ENCODE measurements at regions not wholly inside any gene's neighbourhood (a gene's known extent, or its start where the extent isn't known, plus 50 kb on each side); places are given as distances from the start of the nearest gene placed in this dataset.

DNA sequence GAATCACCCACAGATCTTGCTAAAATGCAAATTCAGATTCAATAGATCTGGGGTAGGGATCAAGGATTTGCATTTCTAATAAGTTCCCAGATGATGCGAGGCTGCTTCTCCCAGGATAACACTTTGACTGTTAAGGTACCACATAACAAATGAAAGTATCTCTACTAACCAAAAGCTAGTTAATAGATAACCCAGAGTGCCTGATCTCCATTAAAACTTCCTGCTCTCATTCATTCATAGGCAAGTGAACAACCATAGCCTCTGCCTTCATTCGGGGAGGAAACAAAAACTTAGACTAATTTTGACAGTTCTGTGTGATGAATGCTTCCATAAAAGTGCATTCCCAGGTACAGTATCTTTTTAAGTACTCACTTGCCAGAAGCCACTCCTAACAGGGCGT lies 265.6 kb upstream of the BTBD3 start:
- Histone ChIP-seq H2BK20ac (ENCODE audit: low read length) (no peak overlapping the region), H3K4ac (replicated peaks; ENCODE audit: insufficient read length, low read depth, low read length) (no peak overlapping the region)
- TF ChIP-seq SUZ12 (IDR thresholded peaks at IDR 0.05; ENCODE audit: low read length) (no peak), SP2 (IDR thresholded peaks at IDR 0.05; ENCODE audit: low read length) (no peak), RAD21 (IDR thresholded peaks at IDR 0.05 in 1 of 2, conservative IDR thresholded peaks at IDR 0.05 in 1 of 2; ENCODE audit: low read depth in 2 of 2, low read length in 2 of 2) (no peak), ASH2L (IDR thresholded peaks at IDR 0.05; ENCODE audit: low read length) (no peak), BRCA1 (IDR thresholded peaks at IDR 0.05; ENCODE audit: low read depth, low read length) (no peak), POLR2AphosphoS5 (IDR thresholded peaks at IDR 0.05; ENCODE audit: low read depth, low read length) (no peak), MAFK (IDR thresholded peaks at IDR 0.05; ENCODE audit: low read depth, low read length) (no peak), RFX5 (IDR thresholded peaks at IDR 0.05; ENCODE audit: borderline replicate concordance, low read depth, low read length) (no peak), GTF2F1 (IDR thresholded peaks at IDR 0.05; ENCODE audit: borderline replicate concordance, low read depth, low read length) (no peak), FOSL1 (IDR thresholded peaks at IDR 0.05; ENCODE audit: insufficient read depth, low read depth, low read length) (no peak), TEAD4 (IDR thresholded peaks at IDR 0.05; ENCODE audit: low read depth, low read length) (no peak), SAP30 (IDR thresholded peaks at IDR 0.05; ENCODE audit: insufficient read depth, insufficient replicate concordance, low read length) (no peak), ZNF274 (IDR thresholded peaks at IDR 0.05; ENCODE audit: borderline replicate concordance, extremely low read depth, low read length) (no peak), CBX8 (IDR thresholded peaks at IDR 0.05; ENCODE audit: borderline replicate concordance, low read depth, low read length) (no peak)
- TF ChIP-seq, protein P1, sequence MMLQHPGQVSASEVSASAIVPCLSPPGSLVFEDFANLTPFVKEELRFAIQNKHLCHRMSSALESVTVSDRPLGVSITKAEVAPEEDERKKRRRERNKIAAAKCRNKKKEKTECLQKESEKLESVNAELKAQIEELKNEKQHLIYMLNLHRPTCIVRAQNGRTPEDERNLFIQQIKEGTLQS (IDR thresholded peaks at IDR 0.05; ENCODE audit: insufficient read depth, low read depth, low read length): no peak

More for the DNA sequence above, 265.6 kb upstream of the BTBD3 start:
- Histone ChIP-seq H3K4me2 (ENCODE audit: insufficient read depth in 1 of 2, low read depth in 2 of 2, low read length in 2 of 2) (no peak overlapping the region), H3K4me1 (replicated peaks in 1 of 4; ENCODE audit: control insufficient read depth in 3 of 4, insufficient read depth in 4 of 4, low read length in 3 of 4) (no peaks in the 10 kb centered on the region), H4K91ac (replicated peaks; ENCODE audit: insufficient read length, low read length) (no peak overlapping the region), H3K79me2 (ENCODE audit: control insufficient read depth in 1 of 2, insufficient read depth in 2 of 2, low read length in 2 of 2) (no peaks in the 10 kb centered on the region), H4K20me1 (replicated peaks in 1 of 2; ENCODE audit: control insufficient read depth in 1 of 2, insufficient read depth in 2 of 2, low read length in 2 of 2) (no peaks in the 10 kb centered on the region), H3K56ac (replicated peaks; ENCODE audit: insufficient read length, low read depth, low read length) (no peak overlapping the region), H3K23me2 (ENCODE audit: low read depth, low read length) (no peaks in the 10 kb centered on the region), H3K36me3 (ENCODE audit: control insufficient read depth in 2 of 4, insufficient read depth in 4 of 4, low read length in 3 of 4) (no peaks in the 10 kb centered on the region), H4K5ac (ENCODE audit: insufficient read length, low read depth, low read length) (no peak overlapping the region), H3K23ac (ENCODE audit: insufficient read length) (no peak overlapping the region), H3K14ac (ENCODE audit: insufficient read length) (no peak overlapping the region), H3K18ac (ENCODE audit: extremely low read depth, low read length) (no peak overlapping the region), H3K79me1 (ENCODE audit: low read depth, low read length) (no peaks in the 10 kb centered on the region), H2BK15ac (ENCODE audit: low read length) (no peak overlapping the region), H2AFZ (ENCODE audit: low read length) (no peak overlapping the region), H2BK5ac (ENCODE audit: low read depth, low read length) (no peak overlapping the region), H3K27me3 (replicated peaks in 1 of 4; ENCODE audit: control insufficient read depth in 3 of 4, extremely low read depth in 1 of 4, insufficient read depth in 3 of 4, low read length in 3 of 4) (no peaks in the 10 kb centered on the region), H2AK5ac (ENCODE audit: low read depth, low read length) (no peak overlapping the region), H3K9ac (replicated peaks in 1 of 4; ENCODE audit: extremely low read depth in 1 of 4, low read depth in 3 of 4, low read length in 3 of 4) (no peak overlapping the region), H2BK12ac (ENCODE audit: low read depth, low read length) (no peak overlapping the region), H3K9me3 (ENCODE audit: insufficient read depth in 2 of 2, low read depth in 1 of 2, low read length in 1 of 2) (no peaks in the 10 kb centered on the region), H3K4me3 (ENCODE audit: extremely low read depth in 1 of 4, insufficient read depth in 2 of 4, low read depth in 3 of 4, low read length in 4 of 4) (no peak overlapping the region), H2BK120ac (replicated peaks; ENCODE audit: low read depth, low read length) (no peak overlapping the region), H4K8ac (ENCODE audit: extremely low read depth, insufficient read depth, low read length) (no peak overlapping the region), H3K27ac (ENCODE audit: low read depth, low read length) (no peak overlapping the region)
- ChIA-PET CTCF (ENCODE audit: partially characterized antibody) (interaction anchor here (0.9 to 1.9 kb wide), 4 partner anchors 12 to 706 kb away, joined by 3 to 5 read pairs (median 4); no protein-coding TSS in a partner anchor), POLR2A (ENCODE audit: partially characterized antibody) (no interaction called here)
- DNase-seq (ENCODE audit: low read depth in 1 of 2, low spot score in 2 of 2): no peak
- 73% methylated on average over 3 of the region's 3 CpGs; no CpG with 5 or more reads in 1 of the 2 experiments for WGBS, 2 experiments (ENCODE audit: extremely low coverage in 1 of 2, insufficient coverage in 1 of 2, insufficient read length in 1 of 2, insufficient replicate concordance in 2 of 2, low coverage in 1 of 2, low lambda C conversion rate in 2 of 2, missing lambda C conversion rate in 1 of 2)
- no peak for FAIRE-seq

Measured in H1 (cell line).